NAMALWA (cell line): ENCODE measurements at regions not wholly inside any gene's neighbourhood (a gene's known extent, or its start where the extent isn't known, plus 50 kb on each side); places are given as distances from the start of the nearest gene placed in this dataset.
"Not testable (repeated sequence)": the region's sequence is repeated elsewhere in the genome, so short reads cannot be mapped to it uniquely, and the experiment has no call there.

Experiments used
- DNase-seq: peaks from one replicate; pipeline ENCODE4 v3.0.0-alpha.2; 2015; ENCODE audit warnings: low spot score

GRCh38 chr21:39000496-39000895 lies 182.8 kb downstream of the PSMG1 start:
- DNase-seq: no peak

GRCh38 chr21:38999161-38999560 lies 184.1 kb downstream of the PSMG1 start:
- no peak for DNase-seq

GRCh38 chr21:38998281-38998680 lies 185.0 kb downstream of the PSMG1 start:
- DNase-seq: not testable (repeated sequence)

DNA sequence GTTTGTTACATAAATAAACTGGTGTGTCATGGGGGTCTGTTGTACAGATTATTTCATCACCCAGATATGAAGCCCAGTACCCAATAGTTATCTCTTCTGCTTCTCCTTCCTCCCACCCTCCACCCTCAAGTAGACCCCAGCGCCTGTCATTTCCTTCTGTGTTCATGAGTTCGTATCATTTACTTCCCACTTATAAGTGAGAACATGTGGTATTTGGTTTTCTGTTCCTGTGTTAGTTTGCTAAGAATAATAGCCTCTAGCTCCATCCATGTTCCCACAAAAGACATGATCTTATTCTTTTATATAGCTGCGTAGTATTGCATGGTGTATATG lies 185.4 kb downstream of the PSMG1 start:
- DNase-seq: not testable (repeated sequence)

GRCh38 chr21:38997051-38997842 lies 186.0 kb downstream of the PSMG1 start:
- DNase-seq: no peak

DNA sequence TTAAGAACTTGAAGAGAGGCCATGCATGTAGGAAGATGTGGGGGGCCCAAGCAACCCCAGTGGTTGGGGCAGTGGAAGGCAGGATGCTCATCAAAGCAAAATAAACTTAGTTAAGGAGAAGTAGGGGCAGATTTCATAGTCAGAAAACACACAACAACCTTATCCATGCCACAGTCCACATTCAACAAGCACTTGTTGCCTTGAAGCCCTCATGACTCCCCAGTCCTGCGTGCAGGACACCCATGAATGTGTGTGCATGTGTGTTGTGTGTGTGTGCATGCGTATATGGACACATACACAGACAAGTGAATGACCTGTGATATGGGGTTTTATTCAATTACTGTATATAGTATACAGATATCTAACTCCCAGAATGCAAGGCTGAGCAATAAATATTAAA lies 186.9 kb downstream of the PSMG1 start:
- DNase-seq: no peak

- DNase-seq: no peak
These were observed 187.5 kb downstream of the PSMG1 start for GRCh38 chr21:38995731-38996130.

GRCh38 chr21:38995071-38995669 lies 188.1 kb downstream of the PSMG1 start:
- no peak for DNase-seq

GRCh38 chr21:38994042-38994441 lies 188.3 kb downstream of the ETS2 start:
- no peak for DNase-seq

DNA sequence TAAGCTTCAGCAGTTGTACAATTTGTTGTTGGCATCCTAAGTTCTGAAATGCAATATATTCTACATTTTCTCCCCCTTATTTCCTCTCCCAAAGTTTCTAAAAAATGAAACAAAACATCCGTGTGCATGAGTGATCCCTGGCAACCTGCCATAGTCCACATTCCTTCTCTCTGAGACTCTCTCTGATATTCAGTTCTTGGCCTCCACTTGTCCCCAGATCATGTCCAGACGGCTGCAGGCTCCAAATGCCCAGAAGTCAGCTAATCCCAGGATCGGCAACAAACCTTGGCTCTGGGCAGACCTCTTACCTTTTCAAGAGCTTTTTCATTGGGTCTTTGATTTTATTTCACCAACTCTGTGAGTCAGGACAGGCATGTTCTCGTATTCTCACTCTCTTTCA lies 187.8 kb downstream of the ETS2 start:
- no peak for DNase-seq

DNA sequence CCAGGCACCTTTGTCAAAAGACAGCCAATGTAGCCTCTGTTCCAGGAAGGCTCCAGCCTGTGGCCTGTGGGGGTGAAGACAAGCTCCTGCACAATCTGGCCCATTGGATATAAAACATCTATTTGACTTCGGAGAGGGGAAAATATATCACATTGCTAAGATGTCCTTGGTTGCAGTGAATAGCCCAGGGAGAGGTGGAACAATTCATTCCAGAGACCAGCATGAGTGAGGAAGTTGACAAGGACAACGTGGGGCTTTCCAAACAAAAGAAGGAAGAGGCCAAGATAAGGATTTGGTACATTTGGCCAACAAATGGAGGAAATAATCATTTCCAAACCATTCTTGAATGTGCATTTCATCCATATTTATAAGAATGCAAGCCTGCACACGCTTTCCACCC lies 187.0 kb downstream of the ETS2 start:
- DNase-seq: no peak

- DNase-seq: no peak
These were observed 184.7 kb downstream of the ETS2 start for GRCh38 chr21:38990424-38990794.

GRCh38 chr21:38989745-38990423 lies 184.2 kb downstream of the ETS2 start:
- no peak for DNase-seq

- DNase-seq: no peak
These were observed 183.6 kb downstream of the ETS2 start for GRCh38 chr21:38989379-38989744.

GRCh38 chr21:38988509-38989378 lies 183.0 kb downstream of the ETS2 start:
- DNase-seq: no peak

DNA sequence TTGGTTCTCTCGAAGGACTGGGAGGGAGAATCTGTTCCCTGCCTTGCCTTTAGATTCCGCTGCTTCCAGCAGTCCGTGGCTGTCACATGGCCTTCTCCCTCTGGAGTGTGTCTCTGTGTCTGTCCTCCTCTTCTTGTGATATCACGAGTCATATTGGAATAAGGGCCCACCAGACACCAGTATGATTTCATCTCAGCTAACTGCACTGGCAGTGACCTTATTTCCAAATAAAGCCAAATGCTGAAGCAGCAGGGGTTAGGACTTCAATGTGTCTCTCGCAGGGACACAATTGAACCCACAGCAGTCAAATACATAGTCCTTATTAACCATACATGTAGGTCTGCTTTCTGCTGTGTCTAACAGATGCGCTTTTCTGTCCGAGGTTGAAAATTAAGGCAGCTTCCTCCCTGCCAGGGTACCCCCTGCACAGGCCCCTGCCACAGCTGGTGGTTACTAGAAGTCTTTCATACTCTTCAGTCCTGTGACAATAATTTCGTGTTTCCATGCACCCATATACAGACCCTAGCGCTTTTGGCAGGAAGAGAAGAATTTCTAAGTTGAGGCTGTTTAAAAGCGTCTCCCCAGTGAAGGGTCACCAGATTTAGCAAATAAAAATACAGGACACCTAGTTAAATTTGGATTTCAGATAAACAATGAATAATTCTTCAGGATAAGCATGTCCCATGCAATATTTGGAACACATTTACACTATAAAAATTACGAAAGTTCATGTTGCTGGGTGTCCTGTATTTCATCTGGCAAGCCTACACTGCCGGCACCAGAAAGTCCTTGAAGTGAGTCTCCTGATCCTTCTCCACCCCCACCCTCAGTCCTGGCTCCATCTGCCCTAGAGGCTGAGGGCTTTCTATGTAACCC lies 182.1 kb downstream of the ETS2 start:
- no peak for DNase-seq

DNA sequence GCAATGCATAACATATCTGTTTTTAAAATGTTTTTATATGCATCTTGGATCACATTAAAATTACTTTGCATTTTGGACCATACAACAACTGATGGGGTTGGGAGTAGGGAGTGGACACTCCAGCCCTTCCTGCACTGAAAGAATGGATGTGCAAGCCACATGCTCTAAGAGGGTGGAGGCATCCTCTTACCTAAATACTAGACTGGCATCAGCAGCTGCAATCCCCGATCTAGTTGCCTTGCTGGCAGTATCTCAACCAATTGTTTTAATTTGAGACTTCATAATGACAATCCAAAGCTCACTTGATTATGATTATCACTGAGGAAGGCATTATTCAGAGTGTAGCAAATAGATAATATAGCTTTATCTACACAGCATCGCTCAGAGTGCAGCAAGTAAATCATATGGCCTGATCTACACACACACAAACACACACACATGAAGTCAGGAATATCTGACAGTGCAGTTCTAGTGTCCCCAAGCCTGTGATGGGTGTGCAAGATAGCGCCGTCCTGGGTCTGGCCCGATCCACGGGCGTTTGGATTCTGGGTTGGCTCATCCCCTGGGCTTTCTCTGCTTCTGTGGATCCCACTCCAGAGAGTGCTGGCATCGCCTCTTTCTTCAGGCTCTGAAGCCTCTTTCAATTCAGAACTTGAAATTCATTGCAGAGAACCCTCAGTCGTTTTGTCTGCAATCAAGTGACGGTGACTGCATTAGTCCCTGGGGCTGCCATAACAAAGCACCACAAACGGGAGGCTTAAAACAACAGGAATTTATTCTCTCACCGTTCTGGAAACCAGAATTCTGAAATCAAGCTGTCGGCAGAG lies 181.3 kb downstream of the ETS2 start:
- DNase-seq: no peak

GRCh38 chr21:38986406-38986805 lies 180.7 kb downstream of the ETS2 start:
- no peak for DNase-seq

GRCh38 chr21:38985568-38986378 lies 180.0 kb downstream of the ETS2 start:
- no peak for DNase-seq
